Adrenal gland (tissue), 5 donors: ENCODE measurements at regions not wholly inside any gene's neighbourhood (a gene's known extent, or its start where the extent isn't known, plus 50 kb on each side); places are given as distances from the start of the nearest gene placed in this dataset.

Experiments used
- CTCF ChIP-seq, 6 experiments: fragments of 450-650 bp in 4 of 6; fragments of 200-600 bp in 2 of 6; sonication (generic) in 1 of 6; IDR thresholded peaks; 1 replicate in 5 of 6; 2 replicates in 1 of 6; pipeline versions ENCODE4 v1.5.1 to v1.8.0; 2016 to 2021; ENCODE audit warnings: antibody characterized with exemption in 6 of 6, mild to moderate bottlenecking in 2 of 6, moderate library complexity in 1 of 6
- POLR2A ChIP-seq, 2 donors: fragments of 450-650 bp; IDR thresholded peaks; one replicate each; pipeline ENCODE4 v1.6.1; 2017; ENCODE audit warnings: antibody characterized with exemption in 2 of 2, mild to moderate bottlenecking in 2 of 2, moderate library complexity in 1 of 2
- donor health status: DM: no; HTN: no; CAD: no.

- TF ChIP-seq CTCF (IDR thresholded peaks at IDR 0.05): peak in 3 of 6 experiments; percentile 26 to 35 (median 28)
- TF ChIP-seq POLR2A (IDR thresholded peaks at IDR 0.05): no peak
Observed at GRCh38 chr21:24076179-24076578, 1531.1 kb downstream of the MRPL39 start.
